ENCODE measurements at regions not wholly inside any gene's neighbourhood (a gene's known extent, or its start where the extent isn't known, plus 50 kb on each side); places are given as distances from the start of the nearest gene placed in this dataset.
A peak's percentile ranks its signal among the peaks of the same experiment; 100 is the strongest.
"Not testable (repeated sequence)": the region's sequence is repeated elsewhere in the genome, so short reads cannot be mapped to it uniquely, and the experiment has no call there.

GRCh38 chr10:3877211-3878000 is 92.4 kb upstream of the KLF6 start:
- Mint-ChIP-seq H3K9me3 (no peaks in the 10 kb centered on the region), H3K4me3 (peak overlapping the region; percentile 5), H3K36me3 (no peaks in the 10 kb centered on the region), H3K27ac (peak overlapping the region; percentile 100), H3K27me3 (no peaks in the 10 kb centered on the region), H3K4me1 (peaks cover 29% of the 10 kb centered on the region)
- ATAC-seq (ENCODE audit: low read depth) (no peak), DNase-seq (ENCODE audit: low spot score in 2 of 2) (no peak)

- Mint-ChIP-seq H3K27ac (peak overlapping the region; percentile 100), H3K4me1 (peaks cover 37% of the 10 kb centered on the region), H3K4me3 (no peak overlapping the region)
Observed at GRCh38 chr10:3876350-3876962, 91.4 kb upstream of the KLF6 start.

GRCh38 chr10:3875842-3876235 is 90.8 kb upstream of the KLF6 start:
- Mint-ChIP-seq H3K27ac (peak overlapping the region; percentile 100), H3K4me3 (peak overlapping the region; percentile 49), H3K9me3 (no peaks in the 10 kb centered on the region), H3K36me3 (no peaks in the 10 kb centered on the region), H3K27me3 (no peaks in the 10 kb centered on the region), H3K4me1 (peaks cover 37% of the 10 kb centered on the region)
- DNase-seq (ENCODE audit: low spot score in 2 of 2) (no peak), ATAC-seq (ENCODE audit: low read depth) (no peak)

More at GRCh38 chr10:3876350-3876962, 91.4 kb upstream of the KLF6 start:
- no peak for ATAC-seq (ENCODE audit: low read depth)
- Mint-ChIP-seq H3K27me3 (no peaks in the 10 kb centered on the region), H3K36me3 (no peaks in the 10 kb centered on the region), H3K9me3 (no peaks in the 10 kb centered on the region)
- no peak for DNase-seq (ENCODE audit: low spot score in 2 of 2)

DNA sequence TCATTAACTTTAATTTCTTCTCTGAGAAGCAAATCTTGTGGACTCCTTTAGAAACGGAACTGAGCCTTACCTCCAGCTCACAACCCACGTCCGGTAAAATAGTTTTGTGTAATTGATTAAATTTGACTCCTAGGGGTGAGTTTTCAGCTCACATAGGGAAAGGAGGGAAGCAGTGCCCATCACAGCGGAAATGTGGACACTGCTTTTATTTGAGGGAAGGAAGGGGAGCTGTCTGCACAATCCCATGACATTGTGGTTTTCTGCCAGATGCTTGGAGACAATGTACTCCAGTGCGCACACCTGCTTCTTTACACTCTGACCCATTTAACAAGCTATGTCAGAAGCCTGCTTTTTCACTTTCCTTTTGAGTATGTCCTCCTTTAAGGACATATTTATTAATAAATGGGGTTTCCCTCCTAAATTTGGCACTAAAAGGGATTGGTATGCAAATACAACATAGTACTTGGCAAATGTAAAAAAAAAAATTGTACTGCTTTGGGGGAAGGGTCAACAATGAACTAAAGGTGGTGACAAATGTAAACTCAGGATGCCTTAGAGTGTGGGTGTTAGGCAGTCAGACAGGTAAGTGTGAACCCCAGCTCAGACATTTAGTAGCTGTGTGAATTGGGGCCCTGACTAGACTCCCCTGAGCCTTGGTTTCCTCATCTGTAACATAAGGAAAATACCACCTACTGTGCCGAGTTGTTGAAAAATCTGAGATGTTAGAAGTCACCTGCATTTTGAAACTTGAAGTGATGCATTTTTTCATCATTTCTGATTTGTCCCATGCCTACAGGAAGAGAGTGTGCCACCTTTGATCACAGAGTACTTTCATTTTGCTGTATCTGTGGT is 90.2 kb upstream of the KLF6 start:
- no peaks in the 10 kb centered on the region for H3K9me3 Mint-ChIP-seq
- H3K27ac Mint-ChIP-seq = peak overlapping the region; percentile 100
- ATAC-seq (ENCODE audit: low read depth) (peak; percentile 71), DNase-seq (ENCODE audit: low spot score in 2 of 2) (peak; percentile 64 to 65)
- no peaks in the 10 kb centered on the region for H3K36me3 Mint-ChIP-seq
- H3K4me1 Mint-ChIP-seq = peaks cover 37% of the 10 kb centered on the region
- no peaks in the 10 kb centered on the region for H3K27me3 Mint-ChIP-seq
- H3K4me3 Mint-ChIP-seq = peak overlapping the region; percentile 70

DNA sequence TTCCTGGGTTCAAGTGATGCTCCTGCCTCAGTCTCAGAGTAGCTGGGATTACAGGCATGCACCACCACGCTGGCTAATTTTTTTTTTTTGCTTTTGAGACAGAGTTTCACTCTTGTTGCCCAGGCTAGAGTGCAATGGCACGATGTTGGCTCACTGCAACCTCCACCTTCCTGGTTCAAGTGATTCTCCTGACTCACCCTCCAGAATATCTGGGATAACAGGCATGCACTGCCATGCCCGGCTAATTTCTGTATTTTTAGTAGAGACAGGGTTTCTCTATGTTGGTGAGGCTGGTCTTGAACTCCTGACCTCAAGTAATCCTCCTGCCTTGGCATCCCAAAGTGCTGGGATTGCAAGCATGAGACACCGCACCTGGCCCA is 89.6 kb upstream of the KLF6 start:
- peaks cover 37% of the 10 kb centered on the region for H3K4me1 Mint-ChIP-seq
- H3K4me3 Mint-ChIP-seq = peak overlapping the region; percentile 70
- DNase-seq (ENCODE audit: low spot score in 2 of 2); H3K27me3 Mint-ChIP-seq; H3K36me3 Mint-ChIP-seq; H3K9me3 Mint-ChIP-seq; ATAC-seq (ENCODE audit: low read depth): not testable (repeated sequence)
- H3K27ac Mint-ChIP-seq = peak overlapping the region; percentile 100

GRCh38 chr10:3873728-3874461 is 88.9 kb upstream of the KLF6 start:
- H3K27me3 Mint-ChIP-seq = no peaks in the 10 kb centered on the region
- ATAC-seq (ENCODE audit: low read depth) = peak; percentile 70
- H3K4me3 Mint-ChIP-seq = peak overlapping the region; percentile 17
- DNase-seq (ENCODE audit: low spot score in 2 of 2) = peak in 1 of 2 donors; percentile 76
- H3K4me1 Mint-ChIP-seq = peaks cover 33% of the 10 kb centered on the region
- no peaks in the 10 kb centered on the region for H3K36me3 Mint-ChIP-seq
- peak overlapping the region; percentile 100 for H3K27ac Mint-ChIP-seq
- H3K9me3 Mint-ChIP-seq = no peaks in the 10 kb centered on the region

DNA sequence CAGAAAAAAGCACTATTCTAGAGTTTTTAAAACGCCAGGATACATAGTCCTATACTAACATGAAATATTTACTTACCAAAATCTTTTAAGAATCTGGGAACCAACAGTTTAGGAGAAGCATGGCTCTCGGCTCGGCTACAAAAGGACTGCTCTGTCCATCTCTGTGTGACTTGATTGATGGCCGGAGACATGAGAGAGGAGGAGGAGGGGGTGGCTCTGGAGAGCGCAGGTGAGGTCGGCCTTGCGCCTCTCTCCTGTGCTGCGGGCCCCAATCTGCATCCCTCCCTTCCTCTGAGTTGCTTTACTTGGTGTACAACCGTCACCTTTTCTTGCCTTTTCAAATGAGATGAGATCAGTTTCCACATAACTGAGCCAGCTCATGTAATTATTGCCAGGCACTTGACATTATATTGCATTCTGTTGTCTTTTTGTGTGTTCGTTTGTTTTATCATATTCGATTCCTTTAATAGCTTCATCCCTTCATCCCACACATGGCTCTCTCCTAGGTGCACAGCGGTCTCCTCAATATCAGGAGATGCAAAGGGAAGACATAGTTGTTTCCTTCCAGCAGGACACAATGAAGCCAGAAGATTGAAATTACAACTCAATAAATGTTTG is 87.8 kb upstream of the KLF6 start:
- no peaks in the 10 kb centered on the region for H3K27me3 Mint-ChIP-seq
- no peaks in the 10 kb centered on the region for H3K36me3 Mint-ChIP-seq
- DNase-seq (ENCODE audit: low spot score in 2 of 2) = no peak
- H3K4me1 Mint-ChIP-seq = peaks cover 39% of the 10 kb centered on the region
- no peaks in the 10 kb centered on the region for H3K9me3 Mint-ChIP-seq
- no peak overlapping the region for H3K4me3 Mint-ChIP-seq
- peak overlapping the region; percentile 100 for H3K27ac Mint-ChIP-seq
- no peak for ATAC-seq (ENCODE audit: low read depth)

- DNase-seq (ENCODE audit: low spot score in 2 of 2) = no peak
- Mint-ChIP-seq H3K4me1 (peaks cover 36% of the 10 kb centered on the region), H3K27ac (peak overlapping the region; percentile 100), H3K36me3 (no peaks in the 10 kb centered on the region), H3K4me3 (no peak overlapping the region), H3K27me3 (no peaks in the 10 kb centered on the region), H3K9me3 (no peaks in the 10 kb centered on the region)
- no peak for ATAC-seq (ENCODE audit: low read depth)
Observed at GRCh38 chr10:3871424-3871996, 86.5 kb upstream of the KLF6 start.

DNA sequence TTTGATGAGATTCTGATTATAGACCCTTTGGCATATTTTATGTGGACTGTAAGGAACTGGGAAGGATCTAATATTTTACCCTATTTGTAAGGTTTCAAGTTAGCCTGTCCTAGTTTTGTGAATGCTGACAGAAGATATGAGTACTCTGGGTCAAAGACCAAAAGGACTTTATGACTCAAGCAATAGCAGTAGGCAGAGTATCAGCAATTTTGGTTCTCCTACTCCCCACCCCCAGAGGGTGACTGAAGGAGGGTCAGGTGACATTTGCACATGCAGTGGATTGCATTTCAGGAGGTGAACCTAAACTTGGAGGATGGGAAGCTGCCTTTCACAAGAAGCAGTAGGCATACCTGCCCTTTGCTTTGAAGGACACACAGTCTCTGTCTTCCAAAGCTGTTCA is 84.0 kb upstream of the KLF6 start:
- Mint-ChIP-seq H3K9me3 (no peaks in the 10 kb centered on the region), H3K4me3 (no peak overlapping the region), H3K27ac (peak overlapping the region; percentile 33), H3K4me1 (peaks cover 25% of the 10 kb centered on the region), H3K36me3 (no peaks in the 10 kb centered on the region), H3K27me3 (no peaks in the 10 kb centered on the region)
- DNase-seq (ENCODE audit: low spot score in 2 of 2) (no peak), ATAC-seq (ENCODE audit: low read depth) (no peak)

- Mint-ChIP-seq H3K9me3 (no peaks in the 10 kb centered on the region), H3K4me3 (no peak overlapping the region), H3K27ac (peak overlapping the region; percentile 73), H3K4me1 (peaks cover 25% of the 10 kb centered on the region), H3K36me3 (no peaks in the 10 kb centered on the region), H3K27me3 (no peaks in the 10 kb centered on the region)
- DNase-seq (ENCODE audit: low spot score in 2 of 2) (no peak), ATAC-seq (ENCODE audit: low read depth) (peak; percentile 72)
Observed at GRCh38 chr10:3868271-3868664, 83.3 kb upstream of the KLF6 start.

DNA sequence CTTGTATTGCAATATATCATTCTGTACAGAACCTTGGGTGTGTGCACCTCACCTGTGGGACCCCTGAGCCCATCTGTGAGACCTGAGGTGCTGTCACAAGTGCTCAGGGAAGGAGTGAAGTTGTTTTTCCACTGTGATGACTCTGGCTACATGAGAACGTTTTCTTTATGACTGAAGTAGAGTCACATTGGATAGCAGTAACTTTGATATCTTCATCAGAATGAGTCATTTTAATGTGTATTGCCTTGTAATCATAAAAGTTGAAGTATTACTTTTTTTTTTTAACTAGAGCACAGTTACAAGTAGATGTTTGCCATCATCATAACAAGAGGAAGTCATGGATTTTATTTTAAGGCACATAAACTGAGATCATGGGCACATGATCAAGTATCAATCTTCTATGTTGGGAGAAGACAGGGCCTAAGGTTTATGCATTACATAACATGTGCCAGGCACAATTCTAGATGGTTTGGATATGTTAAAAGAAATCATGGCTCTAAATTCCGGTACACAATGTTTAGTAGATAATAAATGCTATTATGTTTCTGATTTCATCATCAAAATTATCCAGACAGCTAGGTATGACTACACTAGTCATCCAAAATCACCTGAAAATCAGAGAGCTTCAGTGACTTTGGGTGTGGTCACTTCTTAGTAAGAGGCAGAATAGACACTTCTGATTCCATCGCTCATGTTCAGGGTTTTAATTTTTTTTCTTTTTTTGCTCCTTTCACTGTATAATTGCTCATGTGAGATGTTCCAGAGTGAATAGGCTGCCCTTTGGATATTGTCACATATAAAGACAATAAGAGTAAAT is 82.7 kb upstream of the KLF6 start:
- DNase-seq (ENCODE audit: low spot score in 2 of 2) (no peak), ATAC-seq (ENCODE audit: low read depth) (no peak)
- H3K27ac Mint-ChIP-seq = peak overlapping the region; percentile 73
- peaks cover 22% of the 10 kb centered on the region for H3K4me1 Mint-ChIP-seq
- no peaks in the 10 kb centered on the region for H3K27me3 Mint-ChIP-seq
- no peaks in the 10 kb centered on the region for H3K36me3 Mint-ChIP-seq
- H3K9me3 Mint-ChIP-seq = no peaks in the 10 kb centered on the region
- no peak overlapping the region for H3K4me3 Mint-ChIP-seq

DNA sequence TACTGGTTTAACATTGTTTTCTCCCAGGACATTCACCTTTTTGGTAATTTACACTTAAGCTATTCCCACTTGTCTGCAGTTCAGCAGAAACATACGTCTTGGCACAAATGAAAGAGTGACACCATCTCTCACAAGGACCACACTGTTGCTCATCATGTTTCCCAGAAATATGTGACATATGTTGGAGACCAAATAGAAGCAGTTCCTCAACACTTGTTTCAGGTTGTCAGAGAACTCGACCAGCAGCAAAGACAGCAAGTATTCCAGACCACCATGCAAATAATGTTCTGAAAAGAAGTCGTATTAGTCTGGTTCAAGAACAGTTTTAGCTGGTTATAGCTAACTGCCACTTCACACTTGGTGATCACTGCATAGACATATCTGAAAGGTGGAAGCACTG is 81.3 kb upstream of the KLF6 start:
- no peak for DNase-seq (ENCODE audit: low spot score in 2 of 2)
- Mint-ChIP-seq H3K4me1 (peaks cover 16% of the 10 kb centered on the region), H3K27ac (peak overlapping the region; percentile 65), H3K4me3 (no peak overlapping the region), H3K27me3 (no peaks in the 10 kb centered on the region), H3K9me3 (no peaks in the 10 kb centered on the region), H3K36me3 (no peaks in the 10 kb centered on the region)
- peak; percentile 30 for ATAC-seq (ENCODE audit: low read depth)

All from memory B cell (primary cell).